Limb (tissue), 2 donors: ENCODE measurements at regions not wholly inside any gene's neighbourhood (a gene's known extent, or its start where the extent isn't known, plus 50 kb on each side); places are given as distances from the start of the nearest gene placed in this dataset.

ENCODE experiments used
- DNase-seq, 2 donors: peaks; one replicate each; pipeline ENCODE4 v3.0.0-alpha.2; 2016; ENCODE audit errors: extremely low spot score in 2 of 2

DNA sequence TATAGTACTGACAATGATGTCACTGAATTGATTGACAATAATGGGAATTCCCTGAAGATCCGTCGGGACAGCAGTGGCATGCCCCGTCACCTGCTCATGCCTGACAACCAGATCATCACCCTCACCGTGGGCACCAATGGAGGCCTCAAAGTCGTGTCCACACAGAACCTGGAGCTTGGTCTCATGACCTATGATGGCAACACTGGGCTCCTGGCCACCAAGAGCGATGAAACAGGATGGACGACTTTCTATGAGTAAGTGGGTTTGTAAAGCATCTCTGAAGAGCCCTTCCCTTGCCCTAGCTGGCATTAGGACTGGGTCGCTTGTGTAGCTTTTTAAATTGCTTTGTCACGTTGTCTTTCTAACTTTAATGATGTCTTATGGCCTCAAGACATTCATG, 72.7 kb upstream of the WWC1 start:
- no peak for DNase-seq

DNA sequence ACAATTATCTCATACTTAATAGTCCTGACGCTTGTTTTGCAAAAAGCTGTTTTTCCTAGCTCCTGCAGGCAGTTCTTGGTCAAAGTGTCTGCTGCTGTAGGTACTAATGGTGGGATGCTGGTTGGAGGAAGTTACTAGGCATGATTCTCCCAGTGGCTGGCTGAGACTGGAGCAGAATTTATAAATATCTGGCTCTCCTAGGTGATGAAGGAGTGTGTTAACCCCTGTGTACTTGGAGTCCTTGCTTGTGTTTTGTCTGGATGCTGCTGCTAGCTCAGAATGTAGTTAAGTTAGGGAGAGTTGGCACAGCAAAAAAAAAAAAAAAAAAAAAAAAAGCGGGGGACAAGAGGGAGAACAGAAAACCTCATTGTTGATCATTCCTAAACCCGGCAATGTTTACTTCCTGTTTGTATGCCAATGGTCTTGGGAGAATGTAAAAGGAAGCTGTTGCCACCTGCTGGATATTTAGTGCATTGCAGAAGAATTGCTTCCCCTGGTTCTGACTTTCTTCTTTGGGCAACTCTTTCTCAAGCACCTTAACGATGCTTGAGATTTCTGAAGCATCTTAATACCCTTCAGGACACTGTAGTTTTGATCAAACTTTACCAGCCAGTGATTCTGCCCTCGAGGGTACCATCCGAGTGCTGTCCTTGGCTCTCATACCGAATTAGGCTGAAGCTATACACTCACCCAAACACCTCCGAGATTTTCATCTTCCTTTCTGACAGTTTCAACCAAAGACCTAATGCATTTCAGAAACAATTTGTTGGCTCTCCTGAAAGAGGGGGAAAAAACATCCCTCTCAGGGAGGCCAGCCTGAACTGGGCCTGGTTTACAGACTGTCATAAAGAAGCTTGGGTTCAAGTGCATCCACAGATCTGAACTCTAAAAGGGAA, 71.7 kb upstream of the WWC1 start:
- peak; percentile 66 to 74 for DNase-seq

DNA sequence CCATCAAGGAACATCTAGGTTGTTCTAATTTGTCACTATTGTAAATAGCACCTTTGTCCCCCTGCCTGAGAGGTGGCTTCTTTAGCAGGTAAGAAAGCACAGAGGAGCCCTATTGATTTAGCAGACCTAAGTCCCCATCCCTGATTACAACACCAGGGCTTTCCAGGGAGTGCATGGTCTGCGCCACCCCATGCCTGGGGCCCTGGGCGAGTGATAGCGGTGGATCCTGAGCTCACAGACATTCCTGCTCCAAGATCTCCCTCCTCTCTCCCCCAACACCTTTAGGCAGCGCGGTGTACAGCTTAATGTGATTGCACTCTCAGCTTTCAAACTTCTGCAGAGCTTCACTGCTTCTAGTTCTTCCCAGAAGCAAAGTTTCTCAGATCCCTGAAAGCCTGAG, 67.4 kb upstream of the WWC1 start:
- no peak for DNase-seq

DNA sequence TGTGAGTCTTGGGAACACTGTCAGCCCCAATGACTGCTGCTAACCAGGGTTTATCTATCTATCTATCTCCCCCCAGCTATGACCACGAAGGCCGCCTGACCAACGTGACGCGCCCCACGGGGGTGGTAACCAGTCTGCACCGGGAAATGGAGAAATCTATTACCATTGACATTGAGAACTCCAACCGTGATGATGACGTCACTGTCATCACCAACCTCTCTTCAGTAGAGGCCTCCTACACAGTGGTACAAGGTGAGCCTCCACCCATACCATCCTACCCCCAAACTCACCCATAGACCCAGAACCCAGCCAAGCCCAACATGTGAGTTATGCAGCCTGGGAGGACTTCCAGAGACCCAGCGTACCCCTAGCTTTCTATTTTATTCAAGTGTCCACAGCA, 65.4 kb upstream of the WWC1 start:
- DNase-seq = no peak

DNA sequence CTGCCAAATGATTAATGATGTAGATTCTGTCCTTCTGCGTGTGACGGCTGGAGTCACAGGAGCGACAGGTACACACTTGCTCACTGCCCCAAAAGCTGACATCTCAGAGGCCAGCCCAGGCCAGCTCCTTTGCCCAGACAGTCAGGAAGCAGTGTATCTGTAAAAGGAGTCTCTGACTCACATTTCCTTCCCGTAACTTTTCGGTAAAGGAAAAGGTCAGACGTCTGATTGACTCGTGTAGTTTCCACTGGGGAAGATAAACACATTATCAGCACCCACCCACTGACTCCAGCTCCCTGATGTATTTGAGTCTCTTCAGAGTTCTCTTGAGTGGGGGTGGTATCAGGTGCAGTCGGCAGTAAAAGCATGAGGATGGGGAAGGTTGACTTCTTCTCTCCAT, 64.4 kb upstream of the WWC1 start:
- DNase-seq = no peak

DNA sequence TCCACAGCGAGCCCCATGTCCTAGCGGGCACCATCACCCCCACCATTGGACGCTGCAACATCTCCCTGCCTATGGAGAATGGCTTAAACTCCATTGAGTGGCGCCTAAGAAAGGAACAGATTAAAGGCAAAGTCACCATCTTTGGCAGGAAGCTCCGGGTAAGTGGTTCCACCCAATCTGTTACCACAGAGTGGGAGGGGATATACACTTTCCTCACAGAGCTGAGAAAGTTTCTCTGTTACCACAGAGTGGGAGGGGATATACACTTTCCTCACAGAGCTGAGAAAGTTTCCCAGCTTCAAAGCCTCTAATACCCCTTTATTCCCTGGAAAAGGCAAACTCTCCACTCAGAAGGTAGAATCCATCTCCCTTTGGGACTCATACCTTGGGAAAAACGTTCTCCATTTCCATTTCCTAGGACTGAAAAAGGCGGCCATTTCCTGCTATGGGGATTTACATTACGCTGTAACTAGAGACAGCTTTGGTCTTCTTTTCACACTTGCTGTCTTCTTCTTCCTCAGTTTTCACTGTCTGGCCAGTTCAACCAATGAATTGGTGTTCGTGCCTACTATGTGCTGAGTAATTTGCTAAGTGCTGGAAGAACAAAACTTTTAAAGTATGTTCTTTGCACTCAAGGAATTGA, 63.4 kb upstream of the WWC1 start:
- no peak for DNase-seq

DNA sequence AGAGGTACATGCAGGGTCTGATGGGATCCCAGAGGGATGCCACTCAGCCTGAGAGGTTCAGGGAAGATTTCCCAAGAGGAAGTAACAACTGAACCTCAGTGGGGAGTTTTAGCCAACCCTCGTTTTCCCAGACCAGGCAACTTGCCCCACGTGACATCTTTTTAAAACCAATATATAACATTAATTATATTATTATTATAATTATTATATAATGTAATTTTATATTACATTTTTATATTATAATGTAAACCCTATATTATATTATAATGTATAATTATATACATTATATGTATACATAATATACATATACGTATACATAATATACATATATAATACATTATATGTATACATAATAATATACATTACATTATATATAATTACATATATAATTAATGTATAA, 62.8 kb upstream of the WWC1 start:
- no peak for DNase-seq

DNA sequence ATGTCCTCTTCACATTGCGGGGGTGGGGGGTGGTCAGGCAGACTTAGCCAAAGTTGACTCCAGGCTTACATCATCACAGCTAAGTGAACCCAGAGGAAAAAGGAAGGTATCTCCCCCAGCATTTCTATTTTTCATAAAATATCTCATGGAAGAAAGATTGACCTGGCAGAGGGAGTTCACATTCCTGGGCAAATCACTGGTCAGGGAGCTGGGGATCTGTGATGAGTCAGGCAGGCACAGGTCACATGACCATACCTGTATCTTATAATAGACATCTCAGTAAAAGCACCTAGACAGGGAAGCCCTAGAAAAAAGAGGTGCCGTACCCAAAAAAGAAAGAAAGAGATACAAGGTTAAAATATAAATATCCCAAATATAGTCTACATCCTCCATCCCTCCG, 57.3 kb upstream of the WWC1 start:
- DNase-seq = no peak

DNA sequence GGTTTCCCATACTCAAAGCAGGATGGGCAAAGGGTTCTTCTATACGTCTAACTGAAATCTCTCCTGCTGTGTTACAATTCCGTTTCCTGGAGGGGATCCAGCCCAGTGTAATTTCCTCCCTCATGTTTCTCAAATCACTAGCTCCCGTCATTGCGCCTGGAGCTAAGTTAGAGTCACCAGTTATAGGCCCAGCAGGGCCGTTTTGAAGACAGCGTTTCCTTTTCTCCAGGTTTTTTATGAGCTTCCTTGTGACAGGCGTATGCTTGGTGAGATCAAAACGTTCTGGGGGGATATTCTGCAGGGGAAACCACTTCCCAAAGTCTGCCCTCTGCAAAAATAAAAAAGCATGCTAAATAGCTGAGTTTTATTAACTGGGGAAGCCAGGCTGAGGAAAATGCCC, 53.0 kb upstream of the WWC1 start:
- no peak for DNase-seq

DNA sequence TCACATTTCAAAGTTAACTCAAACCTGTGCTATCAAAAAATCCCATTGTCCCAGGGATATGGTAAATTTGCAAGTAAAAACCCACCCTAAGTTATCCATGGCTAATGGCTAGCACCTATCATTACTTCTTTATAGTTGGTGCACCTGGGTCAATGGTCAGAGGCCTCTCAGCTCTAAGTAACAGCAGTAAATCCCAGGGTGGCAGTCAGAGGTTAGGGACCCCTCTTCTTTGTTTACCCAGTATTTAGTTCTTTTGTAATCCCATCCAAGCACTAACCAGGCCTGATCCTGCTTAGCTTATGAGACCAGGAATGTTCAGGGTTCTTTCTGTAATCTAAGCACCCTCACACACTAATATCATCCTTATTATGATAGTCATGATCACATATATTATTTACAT, 52.1 kb upstream of the WWC1 start:
- DNase-seq = no peak
